H1 (cell line): ENCODE measurements at regions not wholly inside any gene's neighbourhood (a gene's known extent, or its start where the extent isn't known, plus 50 kb on each side); places are given as distances from the start of the nearest gene placed in this dataset.

Experiments
- BRCA1 ChIP-seq: IDR thresholded peaks from 2 replicates; pipeline ENCODE4 v1.6.1; 2012; ENCODE audit warnings: low read depth, low read length, improper control_type of control experiment
- CHD2 ChIP-seq: IDR thresholded peaks from 2 replicates; pipeline ENCODE4 v1.6.1; 2012; ENCODE audit warnings: low read length, improper control_type of control experiment
- JUND ChIP-seq: IDR thresholded peaks from 2 replicates; pipeline ENCODE4 v1.6.1; 2011; ENCODE audit warnings: mild to moderate bottlenecking, improper control_type of control experiment, low read length
- TF ChIP-seq, protein P1 (sequence below): IDR thresholded peaks from 2 replicates; pipeline ENCODE4 v1.6.1; 2012; ENCODE audit warnings: inconsistent platforms

DNA sequence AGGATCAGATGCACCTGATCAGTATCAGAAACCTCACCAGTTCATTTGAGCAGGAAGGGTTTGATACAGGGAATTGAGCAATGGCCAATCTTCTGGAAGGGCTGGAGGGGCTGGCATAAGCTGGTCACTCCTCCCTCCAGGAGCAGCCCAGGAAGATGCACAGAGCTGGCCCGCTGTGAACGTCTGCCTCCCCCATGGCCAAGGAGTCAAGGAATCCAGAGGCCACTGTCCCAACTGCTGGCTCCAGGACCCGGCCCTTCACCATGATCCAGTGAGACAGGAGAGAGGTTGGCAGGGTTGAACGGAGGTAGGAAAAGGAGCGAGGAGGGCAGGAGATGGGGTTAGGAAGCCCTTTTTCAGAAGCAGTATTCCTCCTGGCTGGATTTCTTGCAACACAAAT lies 113.9 kb upstream of the CST7 start:
- TF ChIP-seq JUND, result no peak
- no peak for TF ChIP-seq BRCA1
- TF ChIP-seq CHD2, result no peak
- TF ChIP-seq, protein P1, sequence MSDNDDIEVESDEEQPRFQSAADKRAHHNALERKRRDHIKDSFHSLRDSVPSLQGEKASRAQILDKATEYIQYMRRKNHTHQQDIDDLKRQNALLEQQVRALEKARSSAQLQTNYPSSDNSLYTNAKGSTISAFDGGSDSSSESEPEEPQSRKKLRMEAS, result no peak
